ENCODE measurements at regions not wholly inside any gene's neighbourhood (a gene's known extent, or its start where the extent isn't known, plus 50 kb on each side); places are given as distances from the start of the nearest gene placed in this dataset.
"Not testable (repeated sequence)": the region's sequence is repeated elsewhere in the genome, so short reads cannot be mapped to it uniquely, and the experiment has no call there.

GRCh38 chr7:68865351-68866199, 732.7 kb upstream of the AUTS2 start:
- DNase-seq (ENCODE audit: extremely low read depth, insufficient read length), result no peak
- no peak for TF ChIP-seq CTCF (IDR thresholded peaks at IDR 0.05; ENCODE audit: insufficient read depth, low read length, poor library complexity, severe bottlenecking)
- no peak overlapping the region for H3K4me3 ChIP-seq (replicated peaks; ENCODE audit: low read depth, low read length)
- H3K36me3 ChIP-seq (ENCODE audit: control insufficient read depth, insufficient read depth, low read length), result no peaks in the 10 kb centered on the region
- H3K27me3 ChIP-seq (replicated peaks; ENCODE audit: control insufficient read depth, insufficient read depth, low read length), result no peaks in the 10 kb centered on the region

GRCh38 chr7:68866200-68866570, 732.1 kb upstream of the AUTS2 start:
- Histone ChIP-seq H3K36me3 (ENCODE audit: control insufficient read depth, insufficient read depth, low read length) (no peaks in the 10 kb centered on the region), H3K4me3 (replicated peaks; ENCODE audit: low read depth, low read length) (no peak overlapping the region), H3K27me3 (replicated peaks; ENCODE audit: control insufficient read depth, insufficient read depth, low read length) (no peaks in the 10 kb centered on the region)
- no peak for TF ChIP-seq CTCF (IDR thresholded peaks at IDR 0.05; ENCODE audit: insufficient read depth, low read length, poor library complexity, severe bottlenecking)
- no peak for DNase-seq (ENCODE audit: extremely low read depth, insufficient read length)

- not testable (repeated sequence) for H3K4me3 ChIP-seq (replicated peaks; ENCODE audit: low read depth, low read length); DNase-seq (ENCODE audit: extremely low read depth, insufficient read length); H3K27me3 ChIP-seq (replicated peaks; ENCODE audit: control insufficient read depth, insufficient read depth, low read length); H3K36me3 ChIP-seq (ENCODE audit: control insufficient read depth, insufficient read depth, low read length)
Observed at GRCh38 chr7:68866721-68867120, 731.6 kb upstream of the AUTS2 start.

GRCh38 chr7:68868978-68869377, 729.3 kb upstream of the AUTS2 start:
- no peak for DNase-seq (ENCODE audit: extremely low read depth, insufficient read length)
- no peak overlapping the region for H3K4me3 ChIP-seq (replicated peaks; ENCODE audit: low read depth, low read length)
- TF ChIP-seq CTCF (IDR thresholded peaks at IDR 0.05; ENCODE audit: insufficient read depth, low read length, poor library complexity, severe bottlenecking), result no peak
- H3K27me3 ChIP-seq (replicated peaks; ENCODE audit: control insufficient read depth, insufficient read depth, low read length), result no peaks in the 10 kb centered on the region
- no peaks in the 10 kb centered on the region for H3K36me3 ChIP-seq (ENCODE audit: control insufficient read depth, insufficient read depth, low read length)

- Histone ChIP-seq H3K27me3 (replicated peaks; ENCODE audit: control insufficient read depth, insufficient read depth, low read length) (no peaks in the 10 kb centered on the region), H3K4me3 (replicated peaks; ENCODE audit: low read depth, low read length) (no peak overlapping the region), H3K36me3 (ENCODE audit: control insufficient read depth, insufficient read depth, low read length) (no peaks in the 10 kb centered on the region)
- no peak for TF ChIP-seq CTCF (IDR thresholded peaks at IDR 0.05; ENCODE audit: insufficient read depth, low read length, poor library complexity, severe bottlenecking)
- no peak for DNase-seq (ENCODE audit: extremely low read depth, insufficient read length)
Observed at GRCh38 chr7:68873616-68874015, 724.7 kb upstream of the AUTS2 start.

GRCh38 chr7:68875857-68876256, 722.4 kb upstream of the AUTS2 start:
- DNase-seq (ENCODE audit: extremely low read depth, insufficient read length), result no peak

GRCh38 chr7:68887116-68887515, 711.2 kb upstream of the AUTS2 start:
- DNase-seq (ENCODE audit: extremely low read depth, insufficient read length); H3K27me3 ChIP-seq (replicated peaks; ENCODE audit: control insufficient read depth, insufficient read depth, low read length); H3K36me3 ChIP-seq (ENCODE audit: control insufficient read depth, insufficient read depth, low read length); H3K4me3 ChIP-seq (replicated peaks; ENCODE audit: low read depth, low read length): not testable (repeated sequence)

More at GRCh38 chr7:68875857-68876256, 722.4 kb upstream of the AUTS2 start:
- H3K36me3 ChIP-seq (ENCODE audit: control insufficient read depth, insufficient read depth, low read length), result no peaks in the 10 kb centered on the region
- H3K27me3 ChIP-seq (replicated peaks; ENCODE audit: control insufficient read depth, insufficient read depth, low read length), result no peaks in the 10 kb centered on the region
- TF ChIP-seq CTCF (IDR thresholded peaks at IDR 0.05; ENCODE audit: insufficient read depth, low read length, poor library complexity, severe bottlenecking), result no peak
- no peak overlapping the region for H3K4me3 ChIP-seq (replicated peaks; ENCODE audit: low read depth, low read length)

All from GM06990 (cell line).